H9 (cell line): ENCODE measurements at regions not wholly inside any gene's neighbourhood (a gene's known extent, or its start where the extent isn't known, plus 50 kb on each side); places are given as distances from the start of the nearest gene placed in this dataset.

Experiments
- DNase-seq: peaks from one replicate; pipeline ENCODE4 v3.0.0-alpha.2; 2017
- H2AFZ ChIP-seq: one replicate; pipeline ENCODE4 v1.6.1; 2013; ENCODE audit warnings: mild to moderate bottlenecking, low read length, control low read depth, moderate library complexity
- H2AK5ac ChIP-seq: 2 replicates; pipeline ENCODE4 v1.6.1; 2013; ENCODE audit warnings: low read length, control low read depth, mixed read lengths; ENCODE audit not compliant: insufficient read length
- H2BK120ac ChIP-seq: one replicate; pipeline ENCODE4 v1.6.1; 2013; ENCODE audit warnings: low read depth, mild to moderate bottlenecking, low read length, control low read depth, inconsistent platforms; ENCODE audit not compliant: poor library complexity, severe bottlenecking
- H2BK12ac ChIP-seq: 2 replicates; pipeline ENCODE4 v1.6.1; 2013; ENCODE audit warnings: low read length, control low read depth, mixed read lengths, low read depth; ENCODE audit not compliant: insufficient read length
- H2BK15ac ChIP-seq: 2 replicates; pipeline ENCODE4 v1.6.1; 2013; ENCODE audit warnings: low read depth, low read length, control low read depth
- H2BK20ac ChIP-seq: one replicate; pipeline ENCODE4 v1.6.1; 2013; ENCODE audit warnings: low read depth, mild to moderate bottlenecking, low read length, control low read depth, inconsistent platforms; ENCODE audit not compliant: poor library complexity, severe bottlenecking
- H2BK5ac ChIP-seq: 2 replicates; pipeline ENCODE4 v1.6.1; 2013; ENCODE audit warnings: low read length, control low read depth, mixed read lengths; ENCODE audit not compliant: insufficient read length
- H3K14ac ChIP-seq: 2 replicates; pipeline ENCODE4 v1.6.1; 2013; ENCODE audit warnings: low read length, control low read depth; ENCODE audit not compliant: insufficient read depth
- H3K18ac ChIP-seq: 2 replicates; pipeline ENCODE4 v1.6.1; 2013; ENCODE audit warnings: low read depth, mild to moderate bottlenecking, mixed read lengths, low read length, control low read depth; ENCODE audit not compliant: insufficient read length
- H3K23ac ChIP-seq: 2 replicates; pipeline ENCODE4 v1.6.1; 2013; ENCODE audit warnings: low read length, control low read depth, mixed read lengths, low read depth; ENCODE audit not compliant: insufficient read length
- H3K23me2 ChIP-seq: 2 replicates; pipeline ENCODE4 v1.6.1; 2013; ENCODE audit warnings: low read depth, mild to moderate bottlenecking, mixed read lengths, low read length, control low read depth; ENCODE audit not compliant: insufficient read length, poor library complexity, severe bottlenecking
- H3K27ac ChIP-seq: 2 replicates; pipeline ENCODE4 v1.5.1; 2013; ENCODE audit warnings: low read length, control low read depth, mixed read lengths, low read depth; ENCODE audit not compliant: insufficient read length
- H3K27me3 ChIP-seq: 2 replicates; pipeline ENCODE4 v1.6.1; 2013; ENCODE audit warnings: low read length, control low read depth, inconsistent platforms; ENCODE audit not compliant: insufficient read depth
- H3K4ac ChIP-seq: 2 replicates; pipeline ENCODE4 v1.6.1; 2013; ENCODE audit warnings: low read depth, mild to moderate bottlenecking, control low read depth, inconsistent platforms, low read length, moderate library complexity
- H3K4me1 ChIP-seq: 2 replicates; pipeline ENCODE4 v1.6.1; 2013; ENCODE audit warnings: low read length, control low read depth, inconsistent platforms; ENCODE audit not compliant: insufficient read depth
- H3K4me2 ChIP-seq: 2 replicates; pipeline ENCODE4 v1.6.1; 2013; ENCODE audit warnings: low read length, control low read depth, mixed read lengths; ENCODE audit not compliant: insufficient read length, insufficient read depth
- H3K56ac ChIP-seq: 2 replicates; pipeline ENCODE4 v1.6.1; 2013; ENCODE audit warnings: low read depth, mild to moderate bottlenecking, mixed read lengths, low read length, control low read depth; ENCODE audit not compliant: insufficient read length
- H3K79me1 ChIP-seq: 2 replicates; pipeline ENCODE4 v1.6.1; 2013; ENCODE audit warnings: low read depth, mild to moderate bottlenecking, moderate library complexity, low read length, control low read depth, inconsistent platforms; ENCODE audit not compliant: insufficient read depth, poor library complexity, severe bottlenecking
- H3K79me2 ChIP-seq: 2 replicates; pipeline ENCODE4 v1.6.1; 2013; ENCODE audit warnings: low read length, control low read depth, inconsistent platforms; ENCODE audit not compliant: insufficient read depth
- H3K9ac ChIP-seq: 2 replicates; pipeline ENCODE4 v1.6.1; 2013; ENCODE audit warnings: low read length, control low read depth, mixed read lengths; ENCODE audit not compliant: insufficient read length; ENCODE audit errors: extremely low read depth
- H3K9me3 ChIP-seq: one replicate; pipeline ENCODE4 v1.6.1; 2013; ENCODE audit warnings: low read depth, low read length, inconsistent platforms; ENCODE audit not compliant: control insufficient read depth
- H3T11ph ChIP-seq: one replicate; pipeline ENCODE4 v1.6.1; 2013; ENCODE audit warnings: mild to moderate bottlenecking, low read length, control low read depth, inconsistent platforms
- H4K20me1 ChIP-seq: one replicate; pipeline ENCODE4 v1.6.1; 2013; ENCODE audit not compliant: control insufficient read depth, insufficient read length, insufficient read depth
- H4K5ac ChIP-seq: 2 replicates; pipeline ENCODE4 v1.6.1; 2013; ENCODE audit warnings: low read depth, mild to moderate bottlenecking, mixed read lengths, low read length, control low read depth; ENCODE audit not compliant: insufficient read length
- H4K8ac ChIP-seq: replicated peaks from 2 replicates; pipeline ENCODE4 v1.6.1; 2013; ENCODE audit warnings: low read length, control low read depth, mixed read lengths, low read depth; ENCODE audit not compliant: insufficient read length
- H4K91ac ChIP-seq: 2 replicates; pipeline ENCODE4 v1.6.1; 2013; ENCODE audit warnings: low read depth, mild to moderate bottlenecking, moderate library complexity, mixed read lengths, low read length, control low read depth; ENCODE audit not compliant: insufficient read length
- H3K27ac Mint-ChIP-seq, 3 experiments: 2 replicates in 2 of 3; 3 replicates in 1 of 3; pipeline ENCODE4 v1.8.0; 2020 to 2021; ENCODE audit warnings: mixed read lengths in 3 of 3, mild to moderate bottlenecking in 1 of 3, moderate library complexity in 1 of 3
- H3K27me3 Mint-ChIP-seq: 2 replicates; pipeline ENCODE4 v1.8.0; 2021; ENCODE audit warnings: low read depth, mild to moderate bottlenecking, moderate library complexity, mixed read lengths
- H3K36me3 Mint-ChIP-seq, 3 experiments: 2 replicates in 2 of 3; 3 replicates in 1 of 3; pipeline ENCODE4 v1.8.0; 2020 to 2021; ENCODE audit warnings: low read depth in 3 of 3, mixed read lengths in 3 of 3; ENCODE audit not compliant: insufficient read depth in 1 of 3
- H3K4me1 Mint-ChIP-seq, 2 experiments: 2 replicates each; pipeline ENCODE4 v1.8.0; 2020; ENCODE audit warnings: mixed read lengths in 2 of 2
- H3K4me3 Mint-ChIP-seq, 2 experiments: 2 replicates in 1 of 2; 3 replicates in 1 of 2; pipeline ENCODE4 v1.8.0; 2020 to 2021; ENCODE audit warnings: mild to moderate bottlenecking in 2 of 2, mixed read lengths in 2 of 2, moderate library complexity in 1 of 2
- H3K9me3 Mint-ChIP-seq, 2 experiments: 2 replicates in 1 of 2; 3 replicates in 1 of 2; pipeline ENCODE4 v1.8.0; 2020; ENCODE audit warnings: mild to moderate bottlenecking in 2 of 2, mixed read lengths in 2 of 2, moderate library complexity in 1 of 2
- CTCF ChIP-seq: fragments of 200-600 bp; sonication (generic); conservative IDR thresholded peaks from 3 replicates; pipeline ENCODE4 v1.8.0; 2021; ENCODE audit warnings: antibody characterized with exemption, mild to moderate bottlenecking
- WGBS: extraction: QIAGEN DNeasy Blood & Tissue Kit; methylation state at CpG from one replicate; pipeline ENCODE4 v1.1.7; 2013; ENCODE audit warnings: missing lambda C conversion rate, low lambda C conversion rate, mixed read lengths; ENCODE audit not compliant: insufficient read length; ENCODE audit errors: extremely low coverage; 5-methylcytosine and 5-hydroxymethylcytosine counted together

GRCh38 chr3:13218541-13218908 lies 145.3 kb upstream of the IQSEC1 start:
- H2BK15ac ChIP-seq: no peak overlapping the region
- H2BK5ac ChIP-seq: no peak overlapping the region
- no peak overlapping the region for H3K56ac ChIP-seq
- Mint-ChIP-seq H3K4me1 (peaks cover 8 to 13% of the 10 kb centered on the region in 2 experiments), H3K4me3 (no peak overlapping the region; a peak in 1 of 5 replicates), H3K27me3 (no peaks in the 10 kb centered on the region; the same call in 1 of the 2 replicates), H3K27ac (no peak overlapping the region; a peak in 1 of 7 replicates), H3K9me3 (no peaks in the 10 kb centered on the region), H3K36me3 (no peaks in the 10 kb centered on the region)
- no peaks in the 10 kb centered on the region for H3K27me3 ChIP-seq
- H3K14ac ChIP-seq: no peak overlapping the region
- H2BK120ac ChIP-seq: no peak overlapping the region
- no peaks in the 10 kb centered on the region for H3K9me3 ChIP-seq
- H4K5ac ChIP-seq: no peak overlapping the region
- H4K91ac ChIP-seq: no peak overlapping the region
- no CpG with 5 or more reads among the region's 4 CpGs for WGBS
- H3K4me2 ChIP-seq: no peak overlapping the region
- H3K4ac ChIP-seq: no peak overlapping the region
- no peak overlapping the region for H2AFZ ChIP-seq
- H3K79me2 ChIP-seq: no peaks in the 10 kb centered on the region
- H4K8ac ChIP-seq: no peak overlapping the region
- no peak overlapping the region for H2BK20ac ChIP-seq
- no peak for DNase-seq
- H3T11ph ChIP-seq: no peak overlapping the region
- H3K9ac ChIP-seq: no peak overlapping the region
- H3K23ac ChIP-seq: no peak overlapping the region
- TF ChIP-seq CTCF: no peak
- H2BK12ac ChIP-seq: no peak overlapping the region
- no peak overlapping the region for H3K27ac ChIP-seq
- no peaks in the 10 kb centered on the region for H3K79me1 ChIP-seq
- no peak overlapping the region for H2AK5ac ChIP-seq
- no peaks in the 10 kb centered on the region for H3K4me1 ChIP-seq
- H4K20me1 ChIP-seq: no peaks in the 10 kb centered on the region
- no peak overlapping the region for H3K18ac ChIP-seq
- H3K23me2 ChIP-seq: no peaks in the 10 kb centered on the region
